CD14-positive monocyte (primary cell): ENCODE measurements at regions not wholly inside any gene's neighbourhood (a gene's known extent, or its start where the extent isn't known, plus 50 kb on each side); places are given as distances from the start of the nearest gene placed in this dataset.
A peak's percentile ranks its signal among the peaks of the same experiment; 100 is the strongest.

Experiments
- DNase-seq, 3 donors: peaks; one replicate each; pipeline ENCODE4 v3.0.0-alpha.2; 2011 to 2022
- H2AFZ ChIP-seq: 2 replicates; pipeline ENCODE4 v1.6.0; 2012; ENCODE audit warnings: mild to moderate bottlenecking, low read depth, low read length, inconsistent platforms; ENCODE audit not compliant: insufficient read depth, poor library complexity, severe bottlenecking
- H3K27ac ChIP-seq, 2 donors: 1 replicate in 1 of 2; 2 replicates in 1 of 2; pipeline ENCODE4 v1.5.1; 2012 to 2013; ENCODE audit warnings: low read length in 2 of 2, control low read depth in 1 of 2, inconsistent platforms in 1 of 2, low read depth in 1 of 2, mild to moderate bottlenecking in 1 of 2
- H3K27me3 ChIP-seq, 2 donors: one replicate each; pipeline versions ENCODE4 v1.6.0 to v1.6.1; 2011 to 2013; ENCODE audit warnings: low read length in 2 of 2; ENCODE audit not compliant: control insufficient read depth in 2 of 2, insufficient read depth in 2 of 2
- H3K36me3 ChIP-seq, 2 donors: replicated peaks in 1 of 2; 1 replicate in 1 of 2; 2 replicates in 1 of 2; pipeline versions ENCODE4 v1.5.1 to v1.6.1; 2012 to 2013; ENCODE audit warnings: low read length in 2 of 2, control low read depth in 1 of 2, inconsistent platforms in 1 of 2, mild to moderate bottlenecking in 1 of 2; ENCODE audit not compliant: insufficient read depth in 2 of 2, control insufficient read depth in 1 of 2
- H3K4me1 ChIP-seq, 2 donors: 1 replicate in 1 of 2; 2 replicates in 1 of 2; pipeline versions ENCODE4 v1.5.1 to v1.6.1; 2012 to 2013; ENCODE audit warnings: low read length in 2 of 2, control low read depth in 1 of 2, inconsistent platforms in 1 of 2, mild to moderate bottlenecking in 1 of 2, moderate library complexity in 1 of 2; ENCODE audit not compliant: insufficient read depth in 2 of 2, control insufficient read depth in 1 of 2
- H3K4me2 ChIP-seq: replicated peaks from 2 replicates; pipeline ENCODE3; 2012; ENCODE audit warnings: low read length, moderate library complexity, mild to moderate bottlenecking; ENCODE audit not compliant: poor library complexity, severe bottlenecking; ENCODE audit errors: extremely low read depth
- H3K4me3 ChIP-seq, 3 experiments: fragments of 200-600 bp in 1 of 3; sonication (generic) in 1 of 3; replicated peaks in 1 of 3; 1 replicate in 2 of 3; 2 replicates in 1 of 3; pipeline ENCODE4 v1.5.1; 2011 to 2013; ENCODE audit warnings: low read length in 3 of 3, mild to moderate bottlenecking in 3 of 3, control low read depth in 2 of 3, low read depth in 2 of 3, inconsistent platforms in 1 of 3, moderate library complexity in 1 of 3
- H3K79me2 ChIP-seq: 2 replicates; pipeline ENCODE4 v1.6.0; 2012; ENCODE audit warnings: mild to moderate bottlenecking, control low read depth, inconsistent platforms, low read length, moderate library complexity; ENCODE audit not compliant: insufficient read depth
- H3K9ac ChIP-seq: 2 replicates; pipeline ENCODE4 v1.6.0; 2017; ENCODE audit warnings: low read length, mild to moderate bottlenecking; ENCODE audit not compliant: insufficient read depth, poor library complexity, severe bottlenecking
- H3K9me3 ChIP-seq, 2 donors: replicated peaks in 1 of 2; 1 replicate in 1 of 2; 2 replicates in 1 of 2; pipeline versions ENCODE4 v1.5.1 to v1.6.1; 2012 to 2013; ENCODE audit warnings: low read length in 2 of 2, control low read depth in 1 of 2; ENCODE audit not compliant: control insufficient read depth in 1 of 2, insufficient read depth in 1 of 2
- H4K20me1 ChIP-seq: 2 replicates; pipeline ENCODE4 v1.6.0; 2012; ENCODE audit warnings: mild to moderate bottlenecking, low read length, control low read depth, moderate library complexity; ENCODE audit not compliant: insufficient read depth
- H3K27ac Mint-ChIP-seq, 7 donors: one replicate each; pipeline ENCODE4 v1.8.0; 2020; ENCODE audit warnings: mild to moderate bottlenecking in 7 of 7, mixed read lengths in 7 of 7, moderate library complexity in 6 of 7, inconsistent platforms in 2 of 7
- H3K27me3 Mint-ChIP-seq, 3 donors: one replicate each; pipeline ENCODE4 v1.8.0; 2021 to 2022; ENCODE audit warnings: low read depth in 3 of 3, mild to moderate bottlenecking in 3 of 3, mixed read lengths in 3 of 3, moderate library complexity in 3 of 3, inconsistent platforms in 1 of 3
- H3K36me3 Mint-ChIP-seq, 2 donors: one replicate each; pipeline ENCODE4 v1.8.0; 2020; ENCODE audit warnings: mixed read lengths in 2 of 2, inconsistent platforms in 1 of 2, mild to moderate bottlenecking in 1 of 2
- H3K4me1 Mint-ChIP-seq: one replicate; pipeline ENCODE4 v1.8.0; 2020; ENCODE audit warnings: mild to moderate bottlenecking, mixed read lengths
- H3K4me3 Mint-ChIP-seq, 2 donors: one replicate each; pipeline ENCODE4 v1.8.0; 2020; ENCODE audit warnings: mild to moderate bottlenecking in 2 of 2, mixed read lengths in 2 of 2, moderate library complexity in 1 of 2
- H3K9me3 Mint-ChIP-seq, 7 donors: one replicate each; pipeline ENCODE4 v1.8.0; 2020 to 2022; ENCODE audit warnings: mixed read lengths in 7 of 7, mild to moderate bottlenecking in 6 of 7, moderate library complexity in 6 of 7, inconsistent platforms in 2 of 7
- WGBS: methylation state at CpG from one replicate; pipeline ENCODE4 v1.1.5; 2013; ENCODE audit warnings: missing lambda C conversion rate; ENCODE audit not compliant: insufficient coverage; 5-methylcytosine and 5-hydroxymethylcytosine counted together
- intact Hi-C, 2 donors: fragments of 100-400 bp; cut with micrococcal nuclease; formaldehyde crosslinking; loops; one replicate each; pipeline versions ENCODE4 v1.15.0 to v1.15.1; 2023
- TF ChIP-seq, protein P1 (sequence below): fragments of 200-600 bp; IDR thresholded peaks from one replicate; pipeline ENCODE4 v1.8.0; 2022; ENCODE audit warnings: antibody characterized with exemption, mild to moderate bottlenecking

DNA sequence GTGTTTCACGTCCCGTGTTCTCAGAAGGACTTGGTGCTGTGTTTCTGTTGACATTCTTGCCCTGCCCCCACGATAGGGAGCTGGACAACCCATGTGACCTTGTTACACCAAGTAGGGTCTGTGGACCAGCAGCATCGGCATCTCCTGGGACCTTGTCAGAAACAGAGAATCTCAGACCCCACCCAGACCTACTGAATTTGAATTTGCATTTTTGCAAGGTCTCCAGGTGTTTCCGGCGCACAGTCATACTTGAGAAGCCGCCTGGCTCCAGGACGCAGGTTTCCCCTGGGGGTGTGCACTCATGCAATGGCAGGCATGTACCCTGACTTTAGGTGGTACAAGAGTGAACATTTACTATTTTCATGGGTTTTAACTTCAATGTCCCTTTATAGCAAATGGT is 117.9 kb downstream of the TLE3 start:
- Histone ChIP-seq H3K4me3 (no peak overlapping the region), H3K36me3 (no peaks in the 10 kb centered on the region), H3K9ac (no peak overlapping the region), H3K9me3 (no peaks in the 10 kb centered on the region), H3K79me2 (no peaks in the 10 kb centered on the region), H3K27ac (no peak overlapping the region), H3K27me3 (no peaks in the 10 kb centered on the region), H3K4me1 (no peaks in the 10 kb centered on the region), H4K20me1 (no peaks in the 10 kb centered on the region), H2AFZ (no peak overlapping the region), H3K4me2 (no peak overlapping the region)
- TF ChIP-seq, protein P1, sequence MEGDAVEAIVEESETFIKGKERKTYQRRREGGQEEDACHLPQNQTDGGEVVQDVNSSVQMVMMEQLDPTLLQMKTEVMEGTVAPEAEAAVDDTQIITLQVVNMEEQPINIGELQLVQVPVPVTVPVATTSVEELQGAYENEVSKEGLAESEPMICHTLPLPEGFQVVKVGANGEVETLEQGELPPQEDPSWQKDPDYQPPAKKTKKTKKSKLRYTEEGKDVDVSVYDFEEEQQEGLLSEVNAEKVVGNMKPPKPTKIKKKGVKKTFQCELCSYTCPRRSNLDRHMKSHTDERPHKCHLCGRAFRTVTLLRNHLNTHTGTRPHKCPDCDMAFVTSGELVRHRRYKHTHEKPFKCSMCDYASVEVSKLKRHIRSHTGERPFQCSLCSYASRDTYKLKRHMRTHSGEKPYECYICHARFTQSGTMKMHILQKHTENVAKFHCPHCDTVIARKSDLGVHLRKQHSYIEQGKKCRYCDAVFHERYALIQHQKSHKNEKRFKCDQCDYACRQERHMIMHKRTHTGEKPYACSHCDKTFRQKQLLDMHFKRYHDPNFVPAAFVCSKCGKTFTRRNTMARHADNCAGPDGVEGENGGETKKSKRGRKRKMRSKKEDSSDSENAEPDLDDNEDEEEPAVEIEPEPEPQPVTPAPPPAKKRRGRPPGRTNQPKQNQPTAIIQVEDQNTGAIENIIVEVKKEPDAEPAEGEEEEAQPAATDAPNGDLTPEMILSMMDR, result no peak
- Mint-ChIP-seq H3K4me3 (no peak overlapping the region), H3K4me1 (no peaks in the 10 kb centered on the region), H3K27me3 (peaks cover 4 to 18% (median 9%) of the 10 kb centered on the region in 3 donors), H3K27ac (no peak overlapping the region), H3K36me3 (no peaks in the 10 kb centered on the region), H3K9me3 (no peaks in the 10 kb centered on the region)
- whole genome bisulfite sequencing, result 88% methylated on average over 8 of the region's 8 CpGs
- intact Hi-C loops, result no loop called here
- no peak for DNase-seq

DNA sequence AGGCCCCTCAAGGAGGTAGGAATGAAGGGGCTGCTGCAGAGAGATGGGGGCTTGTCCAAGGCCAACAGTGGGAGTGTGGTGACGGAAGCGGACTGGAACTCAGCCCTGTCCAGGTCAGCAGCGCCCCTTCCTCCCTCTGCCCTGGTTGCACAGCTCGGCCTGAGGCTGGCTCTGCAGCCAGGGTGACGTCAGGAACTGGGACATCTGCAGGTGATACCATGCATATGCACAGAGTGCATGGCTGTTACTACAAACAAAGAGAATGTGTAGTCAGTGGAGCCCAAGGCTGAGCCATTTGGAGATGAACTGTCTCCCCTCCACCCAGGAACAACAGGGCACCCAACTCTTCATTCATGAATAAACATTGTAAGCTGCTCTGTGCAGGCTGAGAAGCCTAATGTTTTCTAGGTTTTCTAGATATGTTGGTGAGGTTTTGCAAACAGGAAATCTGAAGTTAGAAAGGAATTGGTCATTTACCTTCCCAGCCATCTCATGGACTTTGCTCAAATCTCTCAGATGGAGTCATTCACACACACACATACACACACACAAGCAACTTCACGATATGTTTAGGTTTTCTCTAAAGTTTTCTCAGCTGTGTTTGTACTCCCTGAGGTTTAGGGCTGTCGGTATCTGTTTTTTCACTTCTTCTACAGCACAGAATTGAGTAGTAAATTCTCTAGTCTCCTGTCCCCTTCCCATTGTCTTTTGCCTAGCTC is 117.2 kb downstream of the TLE3 start:
- H3K27ac Mint-ChIP-seq, result peak overlapping the region in 1 of 7 donors; percentile 7

More for the DNA sequence above, 117.2 kb downstream of the TLE3 start:
- intact Hi-C loops, result no loop called here
- H3K36me3 ChIP-seq, result no peaks in the 10 kb centered on the region
- Mint-ChIP-seq H3K27me3 (peaks cover 0 to 18% (median 12%) of the 10 kb centered on the region in 3 donors), H3K36me3 (no peaks in the 10 kb centered on the region), H3K4me1 (no peaks in the 10 kb centered on the region), H3K4me3 (no peak overlapping the region), H3K9me3 (no peaks in the 10 kb centered on the region)
- H3K79me2 ChIP-seq, result no peaks in the 10 kb centered on the region
- no peaks in the 10 kb centered on the region for H3K9me3 ChIP-seq
- TF ChIP-seq, protein P1, result no peak
- no peak overlapping the region for H3K27ac ChIP-seq
- H2AFZ ChIP-seq, result no peak overlapping the region
- no peaks in the 10 kb centered on the region for H4K20me1 ChIP-seq
- no peak for DNase-seq
- no peaks in the 10 kb centered on the region for H3K27me3 ChIP-seq
- no peak overlapping the region for H3K4me2 ChIP-seq
- H3K4me1 ChIP-seq, result no peaks in the 10 kb centered on the region
- no peak overlapping the region for H3K9ac ChIP-seq
- WGBS, result 93% methylated on average over 5 of the region's 7 CpGs
- H3K4me3 ChIP-seq, result no peak overlapping the region
